ENCODE measurements at regions not wholly inside any gene's neighbourhood (a gene's known extent, or its start where the extent isn't known, plus 50 kb on each side); places are given as distances from the start of the nearest gene placed in this dataset.

- Histone ChIP-seq H3K4me3 (no peak overlapping the region), H3K9me3 (replicated peaks in 1 of 11) (no peaks in the 10 kb centered on the region), H4K20me1 (no peaks in the 10 kb centered on the region), H3K27ac (no peak overlapping the region), H3K4me2 (no peak overlapping the region), H3K9ac (no peak overlapping the region), H3K36me3 (no peaks in the 10 kb centered on the region), H3K27me3 (no peaks in the 10 kb centered on the region), H3K4me1 (no peaks in the 10 kb centered on the region)
- no peak for TF ChIP-seq Cebpa-rat (IDR thresholded peaks at IDR 0.05)
Observed at GRCh38 chr2:175837046-175837445, 165.0 kb downstream of the LNPK start.

GRCh38 chr2:175836361-175836760 is 165.7 kb downstream of the LNPK start:
- no peak for TF ChIP-seq Cebpa-rat (IDR thresholded peaks at IDR 0.05)
- H3K4me2 ChIP-seq, result no peak overlapping the region

GRCh38 chr2:175834477-175834876 is 167.6 kb downstream of the LNPK start:
- Histone ChIP-seq H3K4me1 (no peaks in the 10 kb centered on the region), H3K36me3 (no peaks in the 10 kb centered on the region), H3K4me2 (no peak overlapping the region), H4K20me1 (no peaks in the 10 kb centered on the region), H3K27ac (no peak overlapping the region), H3K9me3 (replicated peaks in 1 of 11) (no peaks in the 10 kb centered on the region), H3K4me3 (no peak overlapping the region), H3K27me3 (no peaks in the 10 kb centered on the region), H3K9ac (no peak overlapping the region)
- no peak for TF ChIP-seq Cebpa-rat (IDR thresholded peaks at IDR 0.05)

More at GRCh38 chr2:175836361-175836760, 165.7 kb downstream of the LNPK start:
- H3K27ac ChIP-seq, result no peak overlapping the region
- H3K4me3 ChIP-seq, result no peak overlapping the region
- H3K9ac ChIP-seq, result no peak overlapping the region
- no peaks in the 10 kb centered on the region for H3K36me3 ChIP-seq
- no peaks in the 10 kb centered on the region for H3K27me3 ChIP-seq
- H3K9me3 ChIP-seq (replicated peaks in 1 of 11), result no peaks in the 10 kb centered on the region
- H4K20me1 ChIP-seq, result no peaks in the 10 kb centered on the region
- no peaks in the 10 kb centered on the region for H3K4me1 ChIP-seq

- no peak overlapping the region for H3K9ac ChIP-seq
- no peaks in the 10 kb centered on the region for H3K36me3 ChIP-seq
- H3K4me2 ChIP-seq, result no peak overlapping the region
- no peaks in the 10 kb centered on the region for H3K27me3 ChIP-seq
- TF ChIP-seq Cebpa-rat (IDR thresholded peaks at IDR 0.05), result no peak
- H3K9me3 ChIP-seq (replicated peaks in 1 of 11), result no peaks in the 10 kb centered on the region
- H3K4me1 ChIP-seq, result no peaks in the 10 kb centered on the region
- H3K4me3 ChIP-seq, result no peak overlapping the region
- no peak overlapping the region for H3K27ac ChIP-seq
- H4K20me1 ChIP-seq, result no peaks in the 10 kb centered on the region
Observed at GRCh38 chr2:175832866-175833265, 169.2 kb downstream of the LNPK start.

- Histone ChIP-seq H3K27ac (no peak overlapping the region), H3K4me3 (no peak overlapping the region), H3K9me3 (replicated peaks in 1 of 11) (peaks cover 0 to 4% (median 0%) of the 10 kb centered on the region in 11 experiments; a peak in 1 of 22 replicates), H3K9ac (no peak overlapping the region), H3K4me2 (no peak overlapping the region), H3K27me3 (no peaks in the 10 kb centered on the region), H4K20me1 (no peaks in the 10 kb centered on the region), H3K4me1 (no peaks in the 10 kb centered on the region), H3K36me3 (no peaks in the 10 kb centered on the region)
- TF ChIP-seq Cebpa-rat (IDR thresholded peaks at IDR 0.05), result no peak
Observed at GRCh38 chr2:175829741-175830140, 172.3 kb downstream of the LNPK start.

- no peaks in the 10 kb centered on the region for H3K36me3 ChIP-seq
- no peaks in the 10 kb centered on the region for H3K27me3 ChIP-seq
- TF ChIP-seq Cebpa-rat (IDR thresholded peaks at IDR 0.05), result no peak
- no peak overlapping the region for H3K4me3 ChIP-seq
- no peak overlapping the region for H3K9ac ChIP-seq
- H4K20me1 ChIP-seq, result no peaks in the 10 kb centered on the region
- no peak overlapping the region for H3K4me2 ChIP-seq
- no peaks in the 10 kb centered on the region for H3K4me1 ChIP-seq
- peaks cover 0 to 4% (median 0%) of the 10 kb centered on the region in 11 experiments; a peak in 1 of 22 replicates for H3K9me3 ChIP-seq (replicated peaks in 1 of 11)
- no peak overlapping the region for H3K27ac ChIP-seq
Observed at GRCh38 chr2:175827856-175828255, 174.2 kb downstream of the LNPK start.

- no peak overlapping the region for H3K4me3 ChIP-seq
- H3K9me3 ChIP-seq (replicated peaks in 1 of 11), result peaks cover 0 to 4% (median 0%) of the 10 kb centered on the region in 11 experiments; a peak in 1 of 22 replicates
- H3K36me3 ChIP-seq, result no peaks in the 10 kb centered on the region
- no peak overlapping the region for H3K4me2 ChIP-seq
- H3K27ac ChIP-seq, result no peak overlapping the region
- H3K4me1 ChIP-seq, result no peaks in the 10 kb centered on the region
- no peak for TF ChIP-seq Cebpa-rat (IDR thresholded peaks at IDR 0.05)
- no peak overlapping the region for H3K9ac ChIP-seq
- no peaks in the 10 kb centered on the region for H3K27me3 ChIP-seq
- H4K20me1 ChIP-seq, result no peaks in the 10 kb centered on the region
Observed at GRCh38 chr2:175824243-175824642, 177.8 kb downstream of the LNPK start.

- Histone ChIP-seq H3K27ac (no peak overlapping the region), H3K9me3 (replicated peaks in 1 of 11) (peaks cover 0 to 4% (median 0%) of the 10 kb centered on the region in 11 experiments; a peak in 1 of 22 replicates), H3K4me2 (no peak overlapping the region), H4K20me1 (no peaks in the 10 kb centered on the region), H3K36me3 (no peaks in the 10 kb centered on the region), H3K9ac (no peak overlapping the region), H3K4me1 (no peaks in the 10 kb centered on the region), H3K27me3 (no peaks in the 10 kb centered on the region), H3K4me3 (no peak overlapping the region)
- TF ChIP-seq Cebpa-rat (IDR thresholded peaks at IDR 0.05), result no peak
Observed at GRCh38 chr2:175823707-175824073, 178.4 kb downstream of the LNPK start.

- Histone ChIP-seq H3K9ac (no peak overlapping the region), H3K27ac (no peak overlapping the region), H3K4me3 (no peak overlapping the region)
Observed at GRCh38 chr2:175823002-175823706, 178.9 kb downstream of the LNPK start.

GRCh38 chr2:175817221-175817620 is 184.8 kb downstream of the LNPK start:
- H3K9ac ChIP-seq, result no peak overlapping the region
- no peak overlapping the region for H3K27ac ChIP-seq
- H3K4me2 ChIP-seq, result no peak overlapping the region
- H3K36me3 ChIP-seq, result no peaks in the 10 kb centered on the region
- no peaks in the 10 kb centered on the region for H3K4me1 ChIP-seq
- H3K4me3 ChIP-seq, result no peak overlapping the region
- peaks cover 7 to 17% (median 11%) of the 10 kb centered on the region in 11 experiments; a peak in 16 of 22 replicates for H3K9me3 ChIP-seq (replicated peaks in 1 of 11)
- no peaks in the 10 kb centered on the region for H3K27me3 ChIP-seq
- no peaks in the 10 kb centered on the region for H4K20me1 ChIP-seq
- no peak for TF ChIP-seq Cebpa-rat (IDR thresholded peaks at IDR 0.05)

More at GRCh38 chr2:175823002-175823706, 178.9 kb downstream of the LNPK start:
- no peaks in the 10 kb centered on the region for H3K4me1 ChIP-seq
- no peak for TF ChIP-seq Cebpa-rat (IDR thresholded peaks at IDR 0.05)
- H3K9me3 ChIP-seq (replicated peaks in 1 of 11), result peaks cover 0 to 4% (median 0%) of the 10 kb centered on the region in 11 experiments; a peak in 1 of 22 replicates
- H3K36me3 ChIP-seq, result no peaks in the 10 kb centered on the region
- H4K20me1 ChIP-seq, result no peaks in the 10 kb centered on the region
- no peak overlapping the region for H3K4me2 ChIP-seq
- no peaks in the 10 kb centered on the region for H3K27me3 ChIP-seq

Measured in BLaER1 treated with 17β-estradiol and CSF1 and Interleukin-3, amounts not matched to agents 10 nM and 100 nM (cell line).